ENCODE measurements at regions not wholly inside any gene's neighbourhood (a gene's known extent, or its start where the extent isn't known, plus 50 kb on each side); places are given as distances from the start of the nearest gene placed in this dataset.

DNA sequence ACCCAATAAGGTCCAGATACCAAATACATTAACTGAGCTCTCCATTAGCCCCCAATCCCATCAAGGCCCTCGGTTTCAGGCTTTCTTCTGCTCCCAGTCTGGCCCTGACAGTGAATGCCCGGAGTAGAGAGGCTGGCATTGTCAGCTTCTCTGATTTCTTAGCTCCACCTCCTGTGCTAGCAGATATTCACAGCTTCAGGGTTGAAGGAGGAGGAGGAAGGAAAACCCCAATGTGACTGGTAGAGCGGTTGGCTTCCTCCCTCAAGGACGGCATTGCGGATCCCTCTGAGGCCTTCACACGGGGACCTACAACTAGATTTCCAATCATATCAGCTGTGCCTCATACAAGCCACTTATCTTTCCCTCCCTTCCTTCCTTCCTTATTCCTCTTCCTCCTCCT lies 164.1 kb upstream of the SYNDIG1 start:
- H3K27me3 Mint-ChIP-seq (ENCODE audit: low read depth in 3 of 3), result peaks cover 1 to 16% (median 2%) of the 10 kb centered on the region in 3 donors
- H3K27ac Mint-ChIP-seq, result no peak overlapping the region
- no peak overlapping the region for H3K4me3 Mint-ChIP-seq
- H3K36me3 Mint-ChIP-seq, result no peaks in the 10 kb centered on the region
- DNase-seq, result no peak
- no peaks in the 10 kb centered on the region for H3K9me3 Mint-ChIP-seq
- H3K4me1 Mint-ChIP-seq, result no peaks in the 10 kb centered on the region

DNA sequence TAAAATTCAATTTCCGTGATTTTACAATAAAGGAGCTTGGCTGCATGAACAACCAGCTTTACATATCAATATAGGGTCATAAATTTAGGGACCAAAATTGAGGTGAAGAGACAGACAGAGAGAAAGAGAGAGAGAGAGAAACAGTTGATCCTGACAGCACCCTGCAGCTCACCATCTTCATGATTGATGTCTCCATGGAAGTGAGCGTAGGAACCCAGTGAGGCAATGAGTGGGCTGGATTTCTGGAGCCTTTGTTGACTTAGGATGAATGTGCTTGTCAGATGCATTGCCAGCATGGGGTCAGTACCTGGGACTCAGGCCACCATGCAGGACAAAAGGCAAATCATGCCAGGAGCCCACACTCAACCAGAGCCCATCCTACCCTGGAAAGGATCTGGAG lies 165.1 kb upstream of the SYNDIG1 start:
- H3K27me3 Mint-ChIP-seq (ENCODE audit: low read depth in 3 of 3), result peaks cover 1 to 16% (median 2%) of the 10 kb centered on the region in 3 donors
- H3K27ac Mint-ChIP-seq, result no peak overlapping the region
- H3K36me3 Mint-ChIP-seq, result no peaks in the 10 kb centered on the region
- H3K4me3 Mint-ChIP-seq, result no peak overlapping the region
- no peak for DNase-seq
- no peaks in the 10 kb centered on the region for H3K9me3 Mint-ChIP-seq
- no peaks in the 10 kb centered on the region for H3K4me1 Mint-ChIP-seq

DNA sequence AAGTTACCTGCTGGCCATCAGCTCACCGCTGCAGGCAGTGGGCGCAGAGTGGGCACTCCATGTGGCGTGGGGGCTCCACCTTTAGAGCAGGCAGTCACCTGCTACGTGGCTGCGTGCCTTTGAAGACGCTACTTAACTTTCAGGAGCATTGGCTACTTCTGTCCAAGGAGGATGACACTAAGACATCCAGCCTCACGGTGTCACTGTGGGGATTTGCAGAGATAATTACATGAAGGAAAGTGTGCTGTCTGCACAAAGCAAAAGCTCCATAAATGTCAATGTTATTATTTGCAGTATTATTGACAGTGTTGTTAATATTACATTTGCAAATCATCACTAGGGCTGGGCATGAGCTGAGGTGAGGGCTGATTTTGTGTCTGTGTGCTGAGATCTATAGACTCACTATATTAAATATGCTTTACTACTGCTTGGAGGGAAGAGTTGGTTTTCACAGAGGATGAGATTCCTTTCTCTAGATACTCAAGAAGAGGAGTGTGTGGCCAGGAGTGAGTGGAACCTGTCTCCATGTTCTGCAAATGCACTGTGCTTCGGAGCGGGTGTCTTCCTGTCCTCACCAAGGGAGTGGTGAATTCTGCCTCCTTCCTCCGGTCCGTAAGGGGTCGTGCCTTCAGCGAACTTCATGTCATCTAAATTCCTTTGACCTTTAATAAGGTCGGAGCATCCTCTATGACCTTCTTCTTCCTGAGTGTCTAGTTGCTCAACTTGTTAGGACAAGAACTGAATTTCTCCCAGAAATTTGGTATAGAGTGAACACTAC lies 165.8 kb upstream of the SYNDIG1 start:
- no peak for DNase-seq
- H3K27ac Mint-ChIP-seq, result no peak overlapping the region
- no peaks in the 10 kb centered on the region for H3K9me3 Mint-ChIP-seq

DNA sequence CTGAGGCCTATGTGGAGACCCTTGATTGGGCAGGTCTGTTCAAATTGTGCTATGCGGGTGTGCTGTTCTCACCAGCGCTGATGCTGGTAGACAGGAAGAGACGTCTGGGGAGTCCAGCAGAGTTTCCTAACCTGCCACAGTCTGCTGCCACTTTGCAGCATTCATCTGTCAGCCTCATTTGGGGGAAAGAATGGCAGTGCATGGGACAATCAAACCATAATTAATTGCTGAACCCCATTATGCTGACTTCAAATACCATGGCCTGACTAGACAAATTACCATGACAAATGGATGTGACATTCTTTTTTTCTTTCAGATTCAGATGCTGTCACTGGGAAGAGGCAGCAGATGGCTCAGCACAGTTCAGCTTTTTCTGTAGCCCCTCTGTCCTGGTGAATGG lies 171.4 kb upstream of the SYNDIG1 start:
- no peaks in the 10 kb centered on the region for H3K4me1 Mint-ChIP-seq
- H3K27ac Mint-ChIP-seq, result no peak overlapping the region
- no peak for DNase-seq
- no peaks in the 10 kb centered on the region for H3K9me3 Mint-ChIP-seq
- no peak overlapping the region for H3K4me3 Mint-ChIP-seq
- peaks cover 1 to 6% (median 2%) of the 10 kb centered on the region in 3 donors for H3K27me3 Mint-ChIP-seq (ENCODE audit: low read depth in 3 of 3)
- H3K36me3 Mint-ChIP-seq, result no peaks in the 10 kb centered on the region

More for the DNA sequence above, 165.8 kb upstream of the SYNDIG1 start:
- Mint-ChIP-seq H3K36me3 (no peaks in the 10 kb centered on the region), H3K27me3 (ENCODE audit: low read depth in 3 of 3) (peaks cover 1 to 16% (median 4%) of the 10 kb centered on the region in 3 donors), H3K4me3 (no peak overlapping the region), H3K4me1 (no peaks in the 10 kb centered on the region)

DNA sequence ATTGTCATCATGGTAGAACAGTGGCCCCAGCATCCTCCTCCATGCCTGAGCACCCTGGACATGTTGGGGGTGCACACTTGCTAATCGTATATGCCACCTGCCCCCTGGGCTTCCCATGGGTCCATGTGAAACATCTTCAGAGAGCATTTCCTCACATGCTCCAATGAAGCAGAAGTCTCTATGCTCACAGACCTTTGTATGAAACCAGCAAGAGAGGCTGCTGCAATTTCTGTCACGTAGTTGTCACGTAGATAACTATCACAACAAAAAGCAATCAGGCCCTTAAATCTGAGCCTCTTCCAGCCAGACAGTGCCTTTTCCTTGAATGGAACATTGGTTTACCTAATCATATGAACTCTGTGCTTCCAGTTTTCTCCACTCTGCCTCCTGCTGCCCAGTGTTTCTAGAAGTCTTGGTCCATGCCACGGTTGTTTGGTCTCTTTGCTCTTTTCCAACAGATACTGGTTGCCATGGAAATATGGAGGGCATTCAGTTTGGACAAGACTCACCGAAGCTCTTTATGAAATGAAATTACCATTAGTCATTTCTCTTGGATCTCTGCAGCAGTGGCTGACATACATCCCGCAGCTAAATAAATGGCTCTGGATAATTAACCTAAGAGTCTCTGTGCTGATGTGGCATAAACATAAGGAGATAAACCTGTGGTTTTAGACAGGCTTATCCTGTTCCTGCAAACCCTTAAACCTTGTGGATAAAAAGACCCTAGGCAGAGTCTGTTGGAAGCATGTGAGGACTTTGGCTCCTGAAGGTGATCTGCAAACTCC lies 172.8 kb upstream of the SYNDIG1 start:
- H3K36me3 Mint-ChIP-seq, result no peaks in the 10 kb centered on the region
- H3K27me3 Mint-ChIP-seq (ENCODE audit: low read depth in 3 of 3), result peaks cover 1 to 2% (median 2%) of the 10 kb centered on the region in 3 donors
- no peak for DNase-seq
- H3K4me1 Mint-ChIP-seq, result no peaks in the 10 kb centered on the region
- H3K9me3 Mint-ChIP-seq, result no peaks in the 10 kb centered on the region
- no peak overlapping the region for H3K27ac Mint-ChIP-seq
- no peak overlapping the region for H3K4me3 Mint-ChIP-seq

GRCh38 chr20:24291014-24291413 lies 178.4 kb upstream of the SYNDIG1 start:
- Mint-ChIP-seq H3K27ac (no peak overlapping the region), H3K9me3 (no peaks in the 10 kb centered on the region), H3K4me3 (no peak overlapping the region), H3K27me3 (ENCODE audit: low read depth in 3 of 3) (peaks cover 0 to 4% (median 0%) of the 10 kb centered on the region in 3 donors), H3K4me1 (peaks cover 17 to 20% of the 10 kb centered on the region in 2 donors), H3K36me3 (no peaks in the 10 kb centered on the region)
- no peak for DNase-seq

GRCh38 chr20:24289737-24290481 lies 179.5 kb upstream of the SYNDIG1 start:
- Mint-ChIP-seq H3K36me3 (no peaks in the 10 kb centered on the region), H3K27me3 (ENCODE audit: low read depth in 3 of 3) (peaks cover 0 to 4% (median 0%) of the 10 kb centered on the region in 3 donors), H3K4me3 (peak overlapping the region in 4 of 5 donors; percentile 53 to 70 (median 62)), H3K9me3 (no peaks in the 10 kb centered on the region), H3K27ac (peak overlapping the region in 3 of 6 donors; percentile 29 to 63 (median 59)), H3K4me1 (peaks cover 17 to 20% of the 10 kb centered on the region in 2 donors)
- peak; percentile 15 to 27 (median 26) for DNase-seq

DNA sequence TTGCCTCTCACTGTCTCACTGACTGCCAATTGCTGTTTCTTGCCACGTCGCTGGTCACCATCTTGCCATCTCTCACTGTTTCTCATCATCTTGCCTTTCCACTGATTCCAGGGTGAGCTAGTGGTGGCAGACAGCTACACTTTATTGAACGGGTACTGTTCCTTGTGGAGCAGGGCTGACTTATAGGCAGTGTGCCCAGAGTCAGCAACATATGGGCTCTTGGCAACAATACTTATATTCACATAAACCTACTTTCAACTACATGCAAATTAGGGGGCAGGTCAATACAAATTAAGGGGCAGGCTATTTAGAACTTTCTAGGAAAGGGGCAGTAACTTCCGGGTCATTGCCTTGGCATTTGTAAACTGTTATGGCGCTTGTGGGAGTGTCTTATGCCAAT lies 186.2 kb upstream of the SYNDIG1 start:
- no peak overlapping the region for H3K4me3 Mint-ChIP-seq
- DNase-seq, result no peak

DNA sequence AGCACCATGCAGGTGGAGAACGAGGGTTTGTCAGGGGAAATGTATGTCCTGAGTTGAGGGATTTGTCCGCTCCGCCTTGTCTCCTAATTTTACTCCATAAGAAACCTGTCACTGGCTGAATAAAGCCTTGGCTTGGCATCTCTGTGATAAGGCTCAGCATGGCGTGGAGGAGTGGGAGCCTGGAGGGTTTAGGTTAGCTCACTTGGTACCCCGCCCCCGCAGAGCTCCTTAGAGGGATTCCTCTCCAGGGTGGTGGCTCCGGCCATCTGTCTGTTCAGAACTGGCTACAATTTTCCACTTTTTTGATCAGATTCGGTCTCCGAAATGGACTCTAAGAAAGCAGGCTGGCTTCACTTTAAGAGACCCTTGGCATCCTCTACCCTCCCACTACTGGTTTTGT lies 192.2 kb upstream of the SYNDIG1 start:
- Mint-ChIP-seq H3K4me3 (no peak overlapping the region), H3K9me3 (peaks cover 9 to 14% (median 12%) of the 10 kb centered on the region in 6 donors), H3K27me3 (ENCODE audit: low read depth in 3 of 3) (peaks cover 2 to 8% (median 6%) of the 10 kb centered on the region in 3 donors), H3K4me1 (peaks cover 0 to 2% of the 10 kb centered on the region in 2 donors), H3K27ac (no peak overlapping the region), H3K36me3 (peaks cover 0 to 4% (median 4%) of the 10 kb centered on the region in 3 donors)
- no peak for DNase-seq

More for the DNA sequence above, 186.2 kb upstream of the SYNDIG1 start:
- Mint-ChIP-seq H3K36me3 (no peaks in the 10 kb centered on the region), H3K9me3 (peaks cover 0 to 2% (median 0%) of the 10 kb centered on the region in 6 donors), H3K4me1 (no peaks in the 10 kb centered on the region), H3K27ac (no peak overlapping the region), H3K27me3 (ENCODE audit: low read depth in 3 of 3) (peaks cover 0 to 7% (median 0%) of the 10 kb centered on the region in 3 donors)

GRCh38 chr20:24275946-24276705 lies 193.3 kb upstream of the SYNDIG1 start:
- peaks cover 0 to 2% of the 10 kb centered on the region in 2 donors for H3K4me1 Mint-ChIP-seq
- H3K36me3 Mint-ChIP-seq, result peaks cover 0 to 4% (median 4%) of the 10 kb centered on the region in 3 donors

DNA sequence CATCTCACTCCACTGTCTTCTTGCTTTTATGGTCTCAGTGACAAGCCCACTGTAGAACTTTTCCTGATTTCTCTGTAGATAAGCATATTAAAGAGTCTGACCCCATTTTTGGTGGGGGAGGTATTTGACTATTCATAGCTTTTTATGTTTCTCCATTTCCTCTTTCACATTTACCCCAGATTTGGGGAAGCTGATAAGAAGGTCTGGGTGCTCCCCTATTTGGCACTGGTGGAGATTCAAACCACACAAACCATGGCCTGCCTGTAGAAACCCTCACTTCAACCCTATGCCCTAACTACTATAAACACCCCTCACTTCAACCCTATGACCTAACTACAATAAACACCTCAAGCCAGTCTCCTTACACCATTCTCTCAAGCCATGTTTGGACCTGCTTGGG lies 196.2 kb upstream of the SYNDIG1 start:
- H3K4me1 Mint-ChIP-seq, result peaks cover 0 to 2% of the 10 kb centered on the region in 2 donors
- peaks cover 0 to 10% (median 6%) of the 10 kb centered on the region in 3 donors for H3K27me3 Mint-ChIP-seq (ENCODE audit: low read depth in 3 of 3)
- H3K9me3 Mint-ChIP-seq, result peaks cover 9 to 14% (median 12%) of the 10 kb centered on the region in 6 donors
- no peak overlapping the region for H3K4me3 Mint-ChIP-seq
- H3K27ac Mint-ChIP-seq, result no peak overlapping the region
- peaks cover 0 to 4% (median 4%) of the 10 kb centered on the region in 3 donors for H3K36me3 Mint-ChIP-seq
- DNase-seq, result no peak

More at GRCh38 chr20:24275946-24276705, 193.3 kb upstream of the SYNDIG1 start:
- no peak overlapping the region for H3K4me3 Mint-ChIP-seq
- no peak overlapping the region for H3K27ac Mint-ChIP-seq
- H3K9me3 Mint-ChIP-seq, result peaks cover 9 to 14% (median 12%) of the 10 kb centered on the region in 6 donors
- peaks cover 2 to 8% (median 6%) of the 10 kb centered on the region in 3 donors for H3K27me3 Mint-ChIP-seq (ENCODE audit: low read depth in 3 of 3)
- no peak for DNase-seq

DNA sequence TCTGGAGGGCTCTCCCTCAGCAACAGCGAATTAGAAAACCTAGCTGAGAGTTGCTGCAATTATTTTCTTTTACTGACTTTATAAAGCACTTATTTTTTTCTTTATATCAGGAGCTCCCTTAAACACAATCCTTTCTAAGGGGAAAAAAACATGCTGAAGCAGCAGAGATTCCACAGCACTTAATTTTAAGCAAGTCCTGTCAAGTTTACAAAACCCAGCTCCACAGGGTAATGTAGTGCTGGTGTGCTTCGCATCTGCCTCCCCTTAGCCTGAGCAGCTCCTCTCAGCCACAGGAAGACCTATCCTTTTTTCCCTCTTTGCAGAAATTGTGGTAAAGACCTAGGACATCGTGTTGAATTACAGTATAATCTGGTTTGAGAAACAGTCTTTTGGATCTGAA lies 208.1 kb upstream of the SYNDIG1 start:
- H3K27me3 Mint-ChIP-seq (ENCODE audit: low read depth in 3 of 3), result peaks cover 0 to 7% (median 3%) of the 10 kb centered on the region in 3 donors
- H3K4me1 Mint-ChIP-seq, result no peaks in the 10 kb centered on the region
- H3K27ac Mint-ChIP-seq, result no peak overlapping the region

DNA sequence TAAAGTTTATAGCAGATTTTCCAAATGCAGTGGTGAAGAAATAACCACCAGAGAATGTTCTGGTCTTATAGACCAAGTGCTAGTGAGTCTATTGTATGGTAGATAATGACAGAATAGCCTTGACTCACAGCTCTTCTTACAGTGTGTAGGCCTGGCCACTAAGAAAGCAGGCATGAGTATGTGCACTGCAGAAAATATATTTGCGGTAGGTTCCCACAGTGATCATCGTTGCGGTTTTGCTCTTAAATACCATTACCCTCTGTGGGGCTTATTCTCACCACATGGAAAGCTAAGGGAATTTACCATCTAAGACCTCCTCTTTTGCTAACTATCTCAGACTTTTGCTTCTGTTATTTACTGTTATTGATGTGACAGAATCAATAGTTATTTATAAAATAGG lies 212.3 kb upstream of the SYNDIG1 start:
- H3K27me3 Mint-ChIP-seq (ENCODE audit: low read depth in 3 of 3), result peaks cover 0 to 3% (median 1%) of the 10 kb centered on the region in 3 donors
- no peaks in the 10 kb centered on the region for H3K9me3 Mint-ChIP-seq
- H3K4me1 Mint-ChIP-seq, result no peaks in the 10 kb centered on the region
- no peak overlapping the region for H3K4me3 Mint-ChIP-seq
- H3K27ac Mint-ChIP-seq, result no peak overlapping the region
- DNase-seq, result no peak
- H3K36me3 Mint-ChIP-seq, result no peaks in the 10 kb centered on the region

More for the DNA sequence above, 208.1 kb upstream of the SYNDIG1 start:
- Mint-ChIP-seq H3K9me3 (no peaks in the 10 kb centered on the region), H3K36me3 (no peaks in the 10 kb centered on the region), H3K4me3 (no peak overlapping the region)
- no peak for DNase-seq
